Hematopoietic multipotent progenitor cell treated with erythropoietin and hydrocortisone succinate and interleukin-3 and kit ligand, for 15 days (in vitro differentiated cells): ENCODE measurements at regions not wholly inside any gene's neighbourhood (a gene's known extent, or its start where the extent isn't known, plus 50 kb on each side); places are given as distances from the start of the nearest gene placed in this dataset.

ENCODE experiments used
- DNase-seq: peaks from one replicate; pipeline ENCODE4 v3.0.0-alpha.2; 2015; ENCODE audit warnings: low spot score

GRCh38 chr4:24287096-24287495 lies 297.3 kb downstream of the DHX15 start:
- DNase-seq = no peak

GRCh38 chr4:24285759-24286158 lies 298.6 kb downstream of the DHX15 start:
- DNase-seq = no peak

- DNase-seq = no peak
Measured at GRCh38 chr4:24282446-24282845, 301.9 kb downstream of the DHX15 start.

GRCh38 chr4:24279911-24280375 lies 304.4 kb downstream of the DHX15 start:
- DNase-seq = no peak

- no peak for DNase-seq
Measured at GRCh38 chr4:24279469-24279868, 304.9 kb downstream of the DHX15 start.

- no peak for DNase-seq
Measured at GRCh38 chr4:24278693-24279092, 305.7 kb downstream of the DHX15 start.

- no peak for DNase-seq
Measured at GRCh38 chr4:24274381-24274941, 309.9 kb downstream of the DHX15 start.

- DNase-seq = no peak
Measured at GRCh38 chr4:24273136-24273535, 311.2 kb downstream of the DHX15 start.

- DNase-seq = no peak
Measured at GRCh38 chr4:24266951-24267722, 317.2 kb downstream of the DHX15 start.

- DNase-seq = no peak
Measured at GRCh38 chr4:24265989-24266388, 318.4 kb downstream of the DHX15 start.

GRCh38 chr4:24262616-24263015 lies 321.7 kb downstream of the DHX15 start:
- DNase-seq = no peak

GRCh38 chr4:24262084-24262483 lies 322.3 kb downstream of the DHX15 start:
- no peak for DNase-seq

- no peak for DNase-seq
Measured at GRCh38 chr4:24260923-24261564, 323.3 kb downstream of the DHX15 start.

GRCh38 chr4:24260133-24260715 lies 324.1 kb downstream of the DHX15 start:
- DNase-seq = no peak

- no peak for DNase-seq
Measured at GRCh38 chr4:24256547-24256946, 327.8 kb downstream of the DHX15 start.

- DNase-seq = no peak
Measured at GRCh38 chr4:24256066-24256465, 328.3 kb downstream of the DHX15 start.

- DNase-seq = no peak
Measured at GRCh38 chr4:24252121-24252520, 332.2 kb downstream of the DHX15 start.

- no peak for DNase-seq
Measured at GRCh38 chr4:24251589-24251988, 332.8 kb downstream of the DHX15 start.

- no peak for DNase-seq
Measured at GRCh38 chr4:24249972-24250371, 334.4 kb downstream of the DHX15 start.

GRCh38 chr4:24248674-24249630 lies 335.4 kb downstream of the DHX15 start:
- DNase-seq = no peak

- no peak for DNase-seq
Measured at GRCh38 chr4:24245491-24245820, 338.9 kb downstream of the DHX15 start.
